ENCODE measurements at regions not wholly inside any gene's neighbourhood (a gene's known extent, or its start where the extent isn't known, plus 50 kb on each side); places are given as distances from the start of the nearest gene placed in this dataset.
A peak's percentile ranks its signal among the peaks of the same experiment; 100 is the strongest.

GRCh38 chr4:24722026-24722568 is 73.3 kb upstream of the SOD3 start:
- Histone ChIP-seq H3K14ac (ENCODE audit: insufficient read depth, low read length) (no peak overlapping the region), H3K27ac (ENCODE audit: insufficient read length, low read depth, low read length) (no peak overlapping the region), H2AK5ac (ENCODE audit: insufficient read length, low read length) (no peak overlapping the region), H4K5ac (ENCODE audit: insufficient read length, low read depth, low read length) (no peak overlapping the region), H2BK5ac (ENCODE audit: insufficient read length, low read length) (no peak overlapping the region), H4K91ac (ENCODE audit: insufficient read length, low read depth, low read length) (no peak overlapping the region), H4K20me1 (ENCODE audit: control insufficient read depth, insufficient read depth, insufficient read length) (no peaks in the 10 kb centered on the region), H4K8ac (replicated peaks; ENCODE audit: insufficient read length, low read depth, low read length) (no peak overlapping the region), H3K4ac (ENCODE audit: low read depth, low read length) (no peak overlapping the region), H3K4me2 (ENCODE audit: insufficient read depth, insufficient read length, low read length) (no peak overlapping the region), H3K56ac (ENCODE audit: insufficient read length, low read depth, low read length) (no peak overlapping the region), H3K18ac (ENCODE audit: insufficient read length, low read depth, low read length) (no peak overlapping the region), H3K27me3 (ENCODE audit: insufficient read depth, low read length) (no peaks in the 10 kb centered on the region), H3K79me2 (ENCODE audit: insufficient read depth, low read length) (no peaks in the 10 kb centered on the region), H2AFZ (ENCODE audit: low read length) (no peak overlapping the region), H2BK20ac (ENCODE audit: low read depth, low read length, poor library complexity, severe bottlenecking) (no peak overlapping the region), H3K23ac (ENCODE audit: insufficient read length, low read depth, low read length) (no peak overlapping the region), H2BK120ac (ENCODE audit: low read depth, low read length, poor library complexity, severe bottlenecking) (no peak overlapping the region), H3K9ac (ENCODE audit: extremely low read depth, insufficient read length, low read length) (no peak overlapping the region), H2BK12ac (ENCODE audit: insufficient read length, low read depth, low read length) (peak overlapping the region; percentile 25), H3T11ph (ENCODE audit: low read length) (no peak overlapping the region), H3K79me1 (ENCODE audit: insufficient read depth, low read depth, low read length, poor library complexity, severe bottlenecking) (no peaks in the 10 kb centered on the region), H3K23me2 (ENCODE audit: insufficient read length, low read depth, low read length, poor library complexity, severe bottlenecking) (no peaks in the 10 kb centered on the region), H3K9me3 (ENCODE audit: control insufficient read depth, low read depth, low read length) (no peaks in the 10 kb centered on the region), H3K4me1 (ENCODE audit: insufficient read depth, low read length) (peaks cover 3% of the 10 kb centered on the region), H2BK15ac (ENCODE audit: low read depth, low read length) (no peak overlapping the region)
- WGBS (ENCODE audit: extremely low coverage, insufficient read length, low lambda C conversion rate), result no CpG with 5 or more reads among the region's 4 CpGs
- Mint-ChIP-seq H3K27ac (peak overlapping the region in 1 of 3 experiments; percentile 9; a peak in 1 of 7 replicates), H3K4me3 (0 out of 5 replicates have a peak overlapping the region, but pooled peaks of 1 of the 2 experiments have one; percentile 19), H3K9me3 (peaks cover 0 to 6% of the 10 kb centered on the region in 2 experiments; a peak in 2 of 5 replicates), H3K4me1 (peaks cover 29 to 31% of the 10 kb centered on the region in 2 experiments), H3K27me3 (ENCODE audit: low read depth) (no peaks in the 10 kb centered on the region; the same call in 1 of the 2 replicates), H3K36me3 (ENCODE audit: insufficient read depth in 1 of 3, low read depth in 3 of 3) (peaks cover 3 to 5% (median 4%) of the 10 kb centered on the region in 3 experiments; a peak in 5 of 7 replicates)
- DNase-seq, result no peak
- TF ChIP-seq CTCF (conservative IDR thresholded peaks at IDR 0.05), result no peak

All from H9 (cell line).